Mucosa of rectum (tissue), 2 donors: ENCODE measurements at regions not wholly inside any gene's neighbourhood (a gene's known extent, or its start where the extent isn't known, plus 50 kb on each side); places are given as distances from the start of the nearest gene placed in this dataset.
A peak's percentile ranks its signal among the peaks of the same experiment; 100 is the strongest.

Experiments
- H3K27ac ChIP-seq, 2 donors: one replicate each; pipeline ENCODE4 v1.7.0; 2013; ENCODE audit warnings: inconsistent platforms in 2 of 2, low read depth in 2 of 2, low read length in 2 of 2
- H3K27me3 ChIP-seq, 2 donors: one replicate each; pipeline ENCODE4 v1.7.0; 2013; ENCODE audit warnings: low read length in 2 of 2; ENCODE audit not compliant: control insufficient read depth in 2 of 2, insufficient read depth in 2 of 2
- H3K36me3 ChIP-seq, 2 donors: one replicate each; pipeline ENCODE4 v1.7.0; 2013; ENCODE audit warnings: low read length in 2 of 2; ENCODE audit not compliant: control insufficient read depth in 2 of 2, insufficient read depth in 2 of 2
- H3K4me1 ChIP-seq, 2 donors: one replicate each; pipeline ENCODE4 v1.7.0; 2013; ENCODE audit warnings: low read length in 2 of 2, mild to moderate bottlenecking in 1 of 2; ENCODE audit not compliant: control insufficient read depth in 2 of 2, insufficient read depth in 2 of 2
- H3K4me3 ChIP-seq, 2 donors: one replicate each; pipeline ENCODE4 v1.7.0; 2013; ENCODE audit warnings: low read length in 2 of 2
- H3K9ac ChIP-seq, 2 donors: one replicate each; pipeline ENCODE4 v1.7.0; 2013; ENCODE audit warnings: low read length in 2 of 2, low read depth in 1 of 2, mild to moderate bottlenecking in 1 of 2
- H3K9me3 ChIP-seq, 2 donors: one replicate each; pipeline ENCODE4 v1.7.0; 2013; ENCODE audit warnings: low read length in 2 of 2; ENCODE audit not compliant: control insufficient read depth in 2 of 2
- donor health status: healthy.
- donor health status: Normal muscosa, but diverticular disease.

DNA sequence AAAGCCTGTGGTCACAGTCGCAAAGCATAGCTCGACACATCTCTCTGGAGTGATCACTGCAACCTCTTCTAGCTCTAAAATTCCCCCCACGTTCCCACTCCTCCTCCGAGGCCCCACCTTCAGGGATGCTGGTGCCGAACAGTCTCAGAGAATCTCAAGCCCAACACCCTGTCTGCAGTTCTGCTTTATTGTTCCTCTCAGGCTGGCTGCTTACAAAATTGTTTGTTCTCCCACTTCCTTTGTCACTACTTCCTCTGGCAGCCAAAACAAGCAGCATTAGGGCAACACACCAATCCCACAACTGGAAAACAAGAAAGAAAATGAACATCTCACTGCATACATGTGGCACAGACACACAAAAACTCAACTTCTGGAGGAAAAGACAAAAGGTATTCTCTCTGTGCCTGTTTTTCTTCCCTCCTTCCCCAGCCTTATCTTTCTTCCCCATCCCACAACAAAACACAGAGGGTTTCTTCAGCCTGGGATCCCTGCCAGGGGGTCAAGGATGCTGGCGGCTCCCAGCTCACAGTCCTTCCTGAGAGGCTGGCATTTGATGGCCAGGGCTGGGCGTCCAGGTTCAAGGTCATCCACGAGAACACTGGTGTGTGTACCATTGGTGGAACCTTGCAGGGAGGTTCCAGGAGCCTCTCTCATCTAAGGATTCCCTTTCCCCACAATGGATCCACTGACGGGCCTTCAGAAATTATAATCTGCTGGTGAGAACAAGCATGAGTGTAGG, 108.4 kb downstream of the TMCO5A start:
- H3K27me3 ChIP-seq, result no peaks in the 10 kb centered on the region
- peak overlapping the region in 1 of 2 donors; percentile 13 for H3K27ac ChIP-seq
- no peak overlapping the region for H3K4me3 ChIP-seq
- H3K36me3 ChIP-seq, result no peaks in the 10 kb centered on the region
- no peak overlapping the region for H3K9ac ChIP-seq
- H3K4me1 ChIP-seq, result no peaks in the 10 kb centered on the region
- no peaks in the 10 kb centered on the region for H3K9me3 ChIP-seq

DNA sequence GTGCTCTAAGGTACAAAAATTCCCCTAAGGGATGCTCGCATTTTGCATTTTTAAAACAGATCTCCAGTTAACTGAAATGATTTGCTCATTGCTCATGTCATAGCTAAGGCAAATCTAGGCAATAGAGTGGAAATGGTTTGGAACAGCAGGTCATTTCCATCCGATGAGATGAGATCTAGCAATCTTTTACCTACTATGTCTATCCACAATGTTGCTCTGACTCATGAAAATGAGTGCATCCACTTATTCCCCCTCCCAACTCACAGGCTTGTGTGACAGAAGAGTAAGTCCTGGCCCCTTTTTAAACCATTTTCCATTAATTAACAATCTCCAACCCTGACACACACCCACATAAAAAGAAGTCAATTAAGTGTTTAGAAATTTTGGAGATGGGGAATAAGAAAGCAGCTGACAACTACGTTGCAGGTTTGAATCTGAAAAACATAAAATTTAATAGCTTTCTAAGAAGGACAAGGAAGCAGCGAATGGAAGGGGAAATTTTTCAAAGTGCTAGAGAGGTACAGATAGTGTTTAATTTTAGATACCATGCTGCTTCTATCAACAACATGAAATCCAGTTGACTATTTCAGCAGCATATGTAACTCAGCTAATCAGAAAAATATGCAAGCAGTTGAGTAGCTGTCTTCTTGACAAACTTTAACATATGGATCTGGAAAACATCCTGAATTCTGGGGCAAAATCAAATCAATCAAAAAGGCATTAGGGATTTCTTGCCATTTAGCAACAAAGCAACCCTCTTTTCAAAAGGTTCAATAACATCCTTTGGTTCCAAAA, 112.0 kb downstream of the TMCO5A start:
- Histone ChIP-seq H3K9ac (no peak overlapping the region), H3K4me3 (no peak overlapping the region), H3K4me1 (no peaks in the 10 kb centered on the region), H3K36me3 (no peaks in the 10 kb centered on the region), H3K27me3 (no peaks in the 10 kb centered on the region), H3K9me3 (no peaks in the 10 kb centered on the region), H3K27ac (no peak overlapping the region)

DNA sequence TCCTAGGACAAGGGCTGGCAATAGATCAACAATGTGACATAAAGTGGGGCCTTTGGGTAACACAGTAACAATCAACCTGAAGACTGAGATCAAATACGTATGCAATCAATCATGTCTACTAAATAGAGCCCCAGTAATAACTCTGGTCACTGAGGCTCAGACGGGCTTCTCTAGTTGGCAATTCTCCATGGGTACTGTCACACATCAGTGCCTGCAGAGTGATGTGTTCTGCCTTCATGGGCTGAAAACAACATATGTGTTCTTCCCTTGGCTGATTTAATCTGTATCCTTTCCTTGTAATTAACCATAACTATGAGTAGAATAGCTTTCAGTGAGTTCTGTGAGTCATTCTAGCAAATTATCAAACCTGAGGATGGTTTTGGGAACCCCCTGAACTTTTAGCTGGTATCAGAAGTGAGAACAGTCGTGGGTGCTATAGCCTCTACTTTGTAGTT, 113.6 kb downstream of the TMCO5A start:
- no peak overlapping the region for H3K27ac ChIP-seq
- no peak overlapping the region for H3K4me3 ChIP-seq
- H3K27me3 ChIP-seq, result no peaks in the 10 kb centered on the region
- H3K36me3 ChIP-seq, result no peaks in the 10 kb centered on the region
- no peak overlapping the region for H3K9ac ChIP-seq
- no peaks in the 10 kb centered on the region for H3K9me3 ChIP-seq
- H3K4me1 ChIP-seq, result no peaks in the 10 kb centered on the region

DNA sequence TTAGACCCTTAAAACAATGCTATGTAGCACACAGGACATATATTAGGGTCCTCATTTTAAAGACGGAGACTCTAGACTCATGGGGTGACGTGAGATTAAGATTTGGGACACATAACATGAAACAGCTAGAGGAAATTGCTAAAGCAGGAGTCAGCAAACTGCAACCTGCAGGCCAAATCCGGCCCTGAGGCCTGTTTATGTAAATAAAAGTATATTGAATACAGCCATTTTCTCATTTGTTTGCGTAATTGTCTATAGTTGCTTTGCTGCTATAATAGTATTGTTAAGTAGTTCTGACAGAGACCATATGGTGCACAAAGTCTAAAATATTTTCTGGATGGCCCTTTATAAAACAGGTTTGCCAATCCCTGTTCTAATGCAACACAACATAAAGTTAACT, 115.5 kb downstream of the TMCO5A start:
- no peak overlapping the region for H3K9ac ChIP-seq
- no peaks in the 10 kb centered on the region for H3K27me3 ChIP-seq
- H3K36me3 ChIP-seq, result no peaks in the 10 kb centered on the region
- H3K4me3 ChIP-seq, result no peak overlapping the region
- H3K9me3 ChIP-seq, result no peaks in the 10 kb centered on the region
- H3K27ac ChIP-seq, result no peak overlapping the region
- H3K4me1 ChIP-seq, result no peaks in the 10 kb centered on the region

DNA sequence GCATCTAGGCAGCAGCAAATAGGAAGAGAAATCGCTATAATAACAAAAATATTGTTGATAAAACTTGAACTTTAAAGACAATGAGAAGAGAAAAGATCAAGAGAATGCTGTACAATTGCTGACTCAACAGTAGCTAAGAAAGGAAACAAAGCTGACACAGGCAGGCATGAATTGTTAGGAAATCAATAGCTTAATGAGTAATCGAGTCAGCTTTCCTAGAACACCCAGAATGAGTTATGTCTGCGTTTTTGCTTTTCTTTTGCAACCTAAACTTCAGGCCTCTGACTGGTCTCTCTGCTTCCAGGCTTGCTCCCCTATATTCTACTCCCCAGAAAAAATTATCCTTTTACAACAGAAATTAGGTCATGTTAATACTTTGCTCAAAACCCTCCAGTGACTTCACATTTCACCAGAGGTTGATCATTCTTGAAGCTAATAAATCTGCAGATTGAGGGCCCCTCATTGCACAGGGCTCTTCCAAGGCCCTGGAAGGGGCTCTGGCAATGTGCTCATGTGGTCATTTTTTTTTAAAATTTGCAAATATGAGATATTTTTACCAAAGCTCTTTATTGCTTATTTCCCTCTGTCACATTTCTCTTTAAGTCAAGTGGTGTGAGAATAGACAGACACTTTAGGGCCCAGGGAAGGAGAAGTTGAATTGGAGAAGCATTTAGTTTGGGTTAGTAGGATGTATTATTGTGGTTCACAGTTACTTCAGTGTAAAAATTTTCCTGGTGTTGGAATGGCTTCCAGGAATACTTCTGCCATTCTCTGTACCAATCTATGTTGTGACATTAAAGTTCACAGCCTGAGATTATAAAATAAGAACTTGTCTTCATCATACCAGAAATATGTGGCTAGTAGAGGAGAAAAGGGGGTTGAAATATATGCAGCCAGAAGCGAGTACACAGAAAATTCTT, 116.3 kb downstream of the TMCO5A start:
- Histone ChIP-seq H3K4me3 (no peak overlapping the region), H3K9ac (no peak overlapping the region), H3K36me3 (no peaks in the 10 kb centered on the region), H3K4me1 (no peaks in the 10 kb centered on the region), H3K27ac (no peak overlapping the region), H3K27me3 (no peaks in the 10 kb centered on the region), H3K9me3 (no peaks in the 10 kb centered on the region)

DNA sequence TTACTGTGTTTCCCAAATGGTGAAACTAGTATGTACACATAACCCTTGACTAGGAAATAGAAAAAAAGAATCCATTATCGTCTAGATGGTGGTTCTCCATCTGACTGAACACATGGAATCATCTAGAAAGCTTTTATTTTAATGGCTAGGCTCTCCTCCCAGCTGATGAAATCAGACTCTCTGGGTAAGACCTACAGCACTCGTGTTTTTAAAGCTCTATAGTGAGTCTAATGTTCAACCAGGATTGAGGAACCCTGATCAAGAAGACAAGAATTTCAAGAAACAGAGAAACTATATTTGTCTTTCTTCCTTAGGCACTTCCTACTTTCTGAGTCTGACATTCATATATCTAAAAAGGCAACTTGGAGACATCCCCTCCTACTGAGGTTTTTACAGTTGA, 118.8 kb downstream of the TMCO5A start:
- H3K4me3 ChIP-seq, result no peak overlapping the region
- H3K4me1 ChIP-seq, result no peaks in the 10 kb centered on the region
- H3K27ac ChIP-seq, result peak overlapping the region in 1 of 2 donors; percentile 21
- no peaks in the 10 kb centered on the region for H3K27me3 ChIP-seq
- H3K9ac ChIP-seq, result no peak overlapping the region
- no peaks in the 10 kb centered on the region for H3K36me3 ChIP-seq
- H3K9me3 ChIP-seq, result no peaks in the 10 kb centered on the region

DNA sequence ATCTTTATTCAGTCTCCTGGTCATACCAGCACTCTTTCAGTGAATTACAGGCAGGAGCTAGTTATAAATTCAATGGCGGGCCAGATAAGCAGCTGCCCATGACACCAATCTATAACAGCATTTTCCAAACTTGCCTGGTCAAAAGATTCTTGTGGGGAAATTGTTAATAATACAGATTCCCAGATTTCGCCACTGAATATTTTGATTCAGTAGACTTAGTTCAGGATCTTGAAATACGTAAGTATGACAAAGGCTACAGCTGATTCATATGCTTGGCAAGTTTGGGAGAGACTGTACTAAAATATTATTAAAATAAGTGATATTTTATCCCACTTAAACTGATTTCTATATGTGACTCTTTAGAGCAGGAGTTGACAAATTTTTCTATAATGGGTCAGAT, 119.3 kb downstream of the TMCO5A start:
- Histone ChIP-seq H3K9ac (no peak overlapping the region), H3K9me3 (no peaks in the 10 kb centered on the region), H3K36me3 (no peaks in the 10 kb centered on the region), H3K4me3 (no peak overlapping the region), H3K27ac (no peak overlapping the region), H3K27me3 (no peaks in the 10 kb centered on the region), H3K4me1 (no peaks in the 10 kb centered on the region)

DNA sequence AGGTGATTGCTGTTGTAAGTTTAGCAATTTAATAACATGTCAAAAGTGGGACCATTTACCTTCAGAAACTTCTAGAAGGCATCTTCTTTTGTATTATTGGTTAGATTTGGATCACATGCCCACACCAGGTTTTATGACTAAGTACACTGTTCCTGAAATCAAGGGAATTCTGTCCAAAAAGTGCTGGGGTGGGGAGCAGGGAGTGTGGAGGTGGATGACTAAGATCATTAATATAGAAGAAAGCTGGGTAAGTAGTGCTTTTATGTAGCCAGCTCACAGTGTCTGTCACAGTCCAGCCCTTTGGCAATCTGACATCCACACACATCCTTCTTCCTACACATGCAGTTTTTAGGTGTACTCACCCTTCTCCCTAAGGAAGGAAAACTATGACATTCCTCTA, 120.0 kb downstream of the TMCO5A start:
- no peaks in the 10 kb centered on the region for H3K27me3 ChIP-seq
- H3K36me3 ChIP-seq, result no peaks in the 10 kb centered on the region
- H3K27ac ChIP-seq, result no peak overlapping the region
- H3K9me3 ChIP-seq, result no peaks in the 10 kb centered on the region
- H3K4me3 ChIP-seq, result no peak overlapping the region
- no peaks in the 10 kb centered on the region for H3K4me1 ChIP-seq
- no peak overlapping the region for H3K9ac ChIP-seq

DNA sequence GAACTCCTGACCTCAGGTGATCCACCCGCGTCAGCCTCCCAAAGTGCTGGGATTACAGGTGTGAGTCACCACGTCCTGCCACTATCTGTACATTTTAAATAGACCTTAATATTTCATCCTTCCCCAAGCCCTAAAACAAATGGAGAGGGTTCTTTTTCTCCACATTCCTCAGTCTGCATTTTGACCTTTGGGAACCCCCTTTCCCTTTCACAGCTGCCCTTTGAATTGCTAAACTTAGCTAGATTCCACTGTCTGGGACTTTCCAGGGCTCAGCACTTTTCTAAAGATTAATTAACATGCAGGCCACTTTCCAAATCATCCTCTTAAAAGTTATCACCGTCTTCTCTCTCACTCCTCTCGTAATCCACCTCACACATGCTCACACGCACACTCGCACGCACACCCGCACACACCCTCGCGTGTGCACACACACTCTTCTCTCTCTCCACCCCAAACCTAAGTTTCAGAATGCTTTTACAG, 124.2 kb downstream of the TMCO5A start:
- H3K36me3 ChIP-seq, result no peaks in the 10 kb centered on the region
- no peaks in the 10 kb centered on the region for H3K27me3 ChIP-seq
- H3K4me3 ChIP-seq, result no peak overlapping the region
- no peak overlapping the region for H3K27ac ChIP-seq
- H3K4me1 ChIP-seq, result no peaks in the 10 kb centered on the region
- H3K9me3 ChIP-seq, result no peaks in the 10 kb centered on the region
- H3K9ac ChIP-seq, result no peak overlapping the region
